ENCODE measurements at regions not wholly inside any gene's neighbourhood (a gene's known extent, or its start where the extent isn't known, plus 50 kb on each side); places are given as distances from the start of the nearest gene placed in this dataset.
A peak's percentile ranks its signal among the peaks of the same experiment; 100 is the strongest.
"Not testable (repeated sequence)": the region's sequence is repeated elsewhere in the genome, so short reads cannot be mapped to it uniquely, and the experiment has no call there.

- DNase-seq = no peak
Measured at GRCh38 chrX:121456315-121456714, 408.9 kb downstream of the GLUD2 start.

GRCh38 chrX:121457096-121457495 is 409.7 kb downstream of the GLUD2 start:
- DNase-seq = peak; percentile 3

GRCh38 chrX:121479406-121479805 is 432.0 kb downstream of the GLUD2 start:
- DNase-seq = peak; percentile 62

GRCh38 chrX:121496966-121497365 is 449.6 kb downstream of the GLUD2 start:
- no peak for DNase-seq

- DNase-seq = no peak
Measured at GRCh38 chrX:121504153-121504552, 456.7 kb downstream of the GLUD2 start.

- no peak for DNase-seq
Measured at GRCh38 chrX:121546317-121546716, 498.9 kb downstream of the GLUD2 start.

GRCh38 chrX:121558886-121559285 is 511.5 kb downstream of the GLUD2 start:
- no peak for DNase-seq

- no peak for DNase-seq
Measured at GRCh38 chrX:121562616-121563015, 515.2 kb downstream of the GLUD2 start.

GRCh38 chrX:121569609-121570008 is 522.2 kb downstream of the GLUD2 start:
- no peak for DNase-seq

GRCh38 chrX:121570072-121570841 is 522.8 kb downstream of the GLUD2 start:
- DNase-seq = peak; percentile 55

- DNase-seq = peak; percentile 7
Measured at GRCh38 chrX:121571333-121571732, 523.9 kb downstream of the GLUD2 start.

- not testable (repeated sequence) for DNase-seq
Measured at GRCh38 chrX:121574384-121574783, 527.0 kb downstream of the GLUD2 start.

- DNase-seq = peak; percentile 76
Measured at GRCh38 chrX:121579016-121579760, 531.8 kb downstream of the GLUD2 start.

GRCh38 chrX:121581885-121582284 is 534.5 kb downstream of the GLUD2 start:
- peak; percentile 58 for DNase-seq

- no peak for DNase-seq
Measured at GRCh38 chrX:121585626-121586025, 538.2 kb downstream of the GLUD2 start.

- DNase-seq = no peak
Measured at GRCh38 chrX:121592884-121593283, 545.5 kb downstream of the GLUD2 start.

- peak; percentile 85 for DNase-seq
Measured at GRCh38 chrX:121598356-121598755, 550.9 kb downstream of the GLUD2 start.

- no peak for DNase-seq
Measured at GRCh38 chrX:121635141-121635540, 587.7 kb downstream of the GLUD2 start.

GRCh38 chrX:121639781-121640180 is 592.4 kb downstream of the GLUD2 start:
- DNase-seq = peak; percentile 26

GRCh38 chrX:121641560-121641959 is 594.1 kb downstream of the GLUD2 start:
- DNase-seq = peak; percentile 92

GRCh38 chrX:121642415-121642814 is 595.0 kb downstream of the GLUD2 start:
- DNase-seq = peak; percentile 17

GRCh38 chrX:121649417-121649816 is 602.0 kb downstream of the GLUD2 start:
- no peak for DNase-seq

GRCh38 chrX:121655276-121655675 is 607.9 kb downstream of the GLUD2 start:
- DNase-seq = peak; percentile 69

GRCh38 chrX:121666171-121666570 is 618.8 kb downstream of the GLUD2 start:
- no peak for DNase-seq
